DOHH2 (cell line): ENCODE measurements at regions not wholly inside any gene's neighbourhood (a gene's known extent, or its start where the extent isn't known, plus 50 kb on each side); places are given as distances from the start of the nearest gene placed in this dataset.

Source experiments
- H3F3A ChIP-seq: fragments of 200-600 bp; sonication (generic), shearing (Covaris generic); 2 replicates; pipeline ENCODE4 v1.6.0; 2016; ENCODE audit warnings: antibody characterized with exemption, mild to moderate bottlenecking; ENCODE audit not compliant: control insufficient read depth, insufficient read depth
- H3K27ac ChIP-seq: fragments of 200-600 bp; sonication (generic); 2 replicates; pipeline ENCODE4 v1.5.1; 2014; ENCODE audit warnings: low read depth, mild to moderate bottlenecking, low read length, moderate library complexity
- H3K27me3 ChIP-seq: fragments of 200-600 bp; sonication (generic); 2 replicates; pipeline ENCODE4 v1.6.1; 2014; ENCODE audit warnings: mild to moderate bottlenecking, low read length, mixed read lengths; ENCODE audit not compliant: control insufficient read depth
- H3K36me3 ChIP-seq: fragments of 200-600 bp; sonication (generic); 2 replicates; pipeline ENCODE4 v1.6.1; 2014; ENCODE audit warnings: mild to moderate bottlenecking, low read length, moderate library complexity, mixed read lengths; ENCODE audit not compliant: control insufficient read depth
- H3K4me1 ChIP-seq: fragments of 200-600 bp; sonication (generic); 2 replicates; pipeline ENCODE4 v1.6.1; 2014; ENCODE audit warnings: mild to moderate bottlenecking, low read length, mixed read lengths; ENCODE audit not compliant: control insufficient read depth
- H3K4me2 ChIP-seq: fragments of 200-600 bp; sonication (generic); 2 replicates; pipeline ENCODE4 v1.6.0; 2014; ENCODE audit warnings: mild to moderate bottlenecking, low read length, moderate library complexity
- H3K4me3 ChIP-seq: fragments of 200-600 bp; sonication (generic); 2 replicates; pipeline ENCODE4 v1.5.1; 2014; ENCODE audit warnings: mild to moderate bottlenecking, low read length, mixed read lengths
- H3K79me2 ChIP-seq: fragments of 200-600 bp; sonication (generic); 2 replicates; pipeline ENCODE4 v1.6.1; 2014; ENCODE audit warnings: mild to moderate bottlenecking, low read length, mixed read lengths; ENCODE audit not compliant: control insufficient read depth
- H3K9me2 ChIP-seq: fragments of 200-600 bp; sonication (generic); replicated peaks from 2 replicates; pipeline ENCODE4 v1.6.1; 2014; ENCODE audit warnings: mild to moderate bottlenecking, low read length, mixed read lengths; ENCODE audit not compliant: control insufficient read depth
- H3K9me3 ChIP-seq: fragments of 200-600 bp; sonication (generic); 2 replicates; pipeline ENCODE4 v1.6.1; 2014; ENCODE audit warnings: antibody characterized with exemption, low read length, mixed read lengths; ENCODE audit not compliant: control insufficient read depth, insufficient read depth
- H4K20me1 ChIP-seq: fragments of 200-600 bp; sonication (generic); 2 replicates; pipeline ENCODE4 v1.6.0; 2014; ENCODE audit warnings: low read depth, mild to moderate bottlenecking, antibody characterized with exemption, low read length, moderate library complexity; ENCODE audit not compliant: control insufficient read depth, insufficient read depth
- EZH2phosphoT487 ChIP-seq: fragments of 200-600 bp; sonication (generic); IDR thresholded peaks from 2 replicates; pipeline ENCODE4 v1.6.1; 2017; ENCODE audit warnings: borderline replicate concordance, mild to moderate bottlenecking, antibody characterized with exemption, low read length, moderate library complexity, mixed read lengths
- TF ChIP-seq, protein P1 (sequence below): fragments of 200-600 bp; sonication (generic); IDR thresholded peaks from one replicate; pipeline ENCODE4 v1.5.1; 2014; ENCODE audit warnings: antibody characterized with exemption, mild to moderate bottlenecking, low read depth, low read length; ENCODE audit not compliant: poor library complexity, severe bottlenecking

DNA sequence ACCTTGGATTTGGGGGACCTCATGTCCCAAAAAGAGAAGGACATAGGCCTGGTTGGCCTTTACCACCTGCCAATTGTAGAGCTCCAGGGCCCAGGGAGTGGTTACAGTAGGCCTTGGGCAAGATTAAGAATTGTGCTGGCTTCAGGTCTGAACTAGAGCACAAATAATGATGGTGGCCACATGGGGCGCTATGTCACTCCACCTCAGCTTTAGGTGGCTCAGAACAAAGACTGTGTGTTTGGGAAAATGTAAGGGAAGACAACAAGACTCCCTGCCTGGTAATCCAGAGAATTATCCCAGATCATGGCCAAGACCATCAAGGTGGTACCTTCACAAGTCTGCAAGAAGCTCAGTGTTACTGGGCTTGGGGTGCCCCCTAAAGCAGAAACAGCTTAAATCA is 224.9 kb upstream of the OPRM1 start:
- no peak for TF ChIP-seq EZH2phosphoT487
- TF ChIP-seq, protein P1, sequence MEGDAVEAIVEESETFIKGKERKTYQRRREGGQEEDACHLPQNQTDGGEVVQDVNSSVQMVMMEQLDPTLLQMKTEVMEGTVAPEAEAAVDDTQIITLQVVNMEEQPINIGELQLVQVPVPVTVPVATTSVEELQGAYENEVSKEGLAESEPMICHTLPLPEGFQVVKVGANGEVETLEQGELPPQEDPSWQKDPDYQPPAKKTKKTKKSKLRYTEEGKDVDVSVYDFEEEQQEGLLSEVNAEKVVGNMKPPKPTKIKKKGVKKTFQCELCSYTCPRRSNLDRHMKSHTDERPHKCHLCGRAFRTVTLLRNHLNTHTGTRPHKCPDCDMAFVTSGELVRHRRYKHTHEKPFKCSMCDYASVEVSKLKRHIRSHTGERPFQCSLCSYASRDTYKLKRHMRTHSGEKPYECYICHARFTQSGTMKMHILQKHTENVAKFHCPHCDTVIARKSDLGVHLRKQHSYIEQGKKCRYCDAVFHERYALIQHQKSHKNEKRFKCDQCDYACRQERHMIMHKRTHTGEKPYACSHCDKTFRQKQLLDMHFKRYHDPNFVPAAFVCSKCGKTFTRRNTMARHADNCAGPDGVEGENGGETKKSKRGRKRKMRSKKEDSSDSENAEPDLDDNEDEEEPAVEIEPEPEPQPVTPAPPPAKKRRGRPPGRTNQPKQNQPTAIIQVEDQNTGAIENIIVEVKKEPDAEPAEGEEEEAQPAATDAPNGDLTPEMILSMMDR = peak; percentile 52
- no peaks in the 10 kb centered on the region for H3F3A ChIP-seq
- H3K4me2 ChIP-seq = no peak overlapping the region
- no peaks in the 10 kb centered on the region for H4K20me1 ChIP-seq
- H3K9me3 ChIP-seq = no peaks in the 10 kb centered on the region
- H3K27me3 ChIP-seq = no peaks in the 10 kb centered on the region
- no peak overlapping the region for H3K4me3 ChIP-seq
- H3K79me2 ChIP-seq = no peaks in the 10 kb centered on the region
- H3K9me2 ChIP-seq = no peaks in the 10 kb centered on the region
- H3K36me3 ChIP-seq = no peaks in the 10 kb centered on the region
- no peak overlapping the region for H3K27ac ChIP-seq
- H3K4me1 ChIP-seq = no peaks in the 10 kb centered on the region

DNA sequence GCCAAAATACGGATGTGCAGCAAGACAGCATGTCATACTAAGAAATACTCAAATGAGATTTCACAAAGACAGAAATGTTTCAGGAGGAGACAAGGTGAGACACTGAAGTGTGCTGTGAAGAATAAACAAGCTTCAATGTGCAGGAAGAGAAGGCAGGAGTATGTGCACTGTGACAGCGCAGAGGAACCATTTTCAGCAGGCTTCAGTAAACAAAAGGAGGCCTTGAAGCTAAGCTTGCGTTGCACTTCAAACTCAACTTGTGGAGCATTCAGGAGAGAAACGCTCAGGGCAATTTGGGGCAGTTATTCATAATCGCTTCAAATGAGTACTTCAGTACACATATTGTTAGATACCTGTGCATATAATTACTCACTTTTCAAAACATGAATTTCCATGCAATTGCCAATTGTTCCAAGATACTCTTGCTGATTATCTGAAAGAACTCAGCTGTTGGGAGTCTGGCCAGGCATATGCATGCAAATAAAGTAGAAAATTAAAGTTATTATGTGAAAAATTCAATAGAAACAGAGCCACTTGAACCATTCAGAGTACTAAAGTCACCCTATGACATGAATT is 234.2 kb upstream of the OPRM1 start:
- Histone ChIP-seq H3F3A (no peaks in the 10 kb centered on the region), H4K20me1 (no peaks in the 10 kb centered on the region), H3K36me3 (no peaks in the 10 kb centered on the region), H3K27ac (no peak overlapping the region), H3K4me3 (no peak overlapping the region), H3K9me2 (no peaks in the 10 kb centered on the region), H3K4me2 (no peak overlapping the region), H3K4me1 (no peaks in the 10 kb centered on the region), H3K79me2 (no peaks in the 10 kb centered on the region), H3K9me3 (no peaks in the 10 kb centered on the region), H3K27me3 (no peaks in the 10 kb centered on the region)
- TF ChIP-seq, protein P1 = no peak
- TF ChIP-seq EZH2phosphoT487 = no peak

DNA sequence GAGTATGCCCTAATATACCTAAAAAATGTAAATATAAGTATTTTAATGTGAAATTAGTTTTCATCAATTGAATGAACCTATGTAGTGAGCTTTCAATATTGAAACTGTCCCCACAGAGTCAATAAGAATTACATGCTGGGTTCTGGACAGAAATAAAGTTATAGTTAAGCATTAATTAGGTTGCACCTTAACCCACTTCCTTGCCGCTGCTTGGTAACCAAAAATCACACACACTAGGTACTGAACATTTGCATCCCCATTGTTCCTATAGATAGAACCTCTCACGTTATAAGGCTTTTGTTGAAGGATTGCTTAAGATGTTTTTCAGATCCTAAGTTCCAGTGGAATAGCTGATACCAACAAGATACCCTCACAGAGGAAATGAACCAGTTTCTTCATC is 237.1 kb upstream of the OPRM1 start:
- H3K27me3 ChIP-seq = no peaks in the 10 kb centered on the region
- no peaks in the 10 kb centered on the region for H3K9me3 ChIP-seq
- H3F3A ChIP-seq = no peaks in the 10 kb centered on the region
- H3K27ac ChIP-seq = no peak overlapping the region
- H4K20me1 ChIP-seq = no peaks in the 10 kb centered on the region
- H3K4me2 ChIP-seq = no peak overlapping the region
- TF ChIP-seq, protein P1 = no peak
- TF ChIP-seq EZH2phosphoT487 = no peak
- H3K36me3 ChIP-seq = no peaks in the 10 kb centered on the region
- H3K4me1 ChIP-seq = no peaks in the 10 kb centered on the region
- no peaks in the 10 kb centered on the region for H3K79me2 ChIP-seq
- H3K9me2 ChIP-seq = no peaks in the 10 kb centered on the region
- H3K4me3 ChIP-seq = no peak overlapping the region
